Parathyroid adenoma (tissue), 2 donors: ENCODE measurements at regions not wholly inside any gene's neighbourhood (a gene's known extent, or its start where the extent isn't known, plus 50 kb on each side); places are given as distances from the start of the nearest gene placed in this dataset.

Experiments
- H2AFZ ChIP-seq: fragments of 300-600 bp; sonication (generic); one replicate; pipeline ENCODE4 v1.7.0; 2017; ENCODE audit warnings: antibody characterized with exemption, mild to moderate bottlenecking
- H3K27ac ChIP-seq: fragments of 300-600 bp; sonication (generic); one replicate; pipeline ENCODE4 v1.7.0; 2017
- H3K27me3 ChIP-seq: fragments of 300-600 bp; sonication (generic); one replicate; pipeline ENCODE4 v1.7.0; 2017; ENCODE audit warnings: low read length; ENCODE audit not compliant: control insufficient read depth, insufficient read depth
- H3K36me3 ChIP-seq: fragments of 300-600 bp; sonication (generic); one replicate; pipeline ENCODE4 v1.7.0; 2017; ENCODE audit warnings: low read length; ENCODE audit not compliant: control insufficient read depth, insufficient read depth
- H3K4me1 ChIP-seq: fragments of 300-600 bp; sonication (generic); one replicate; pipeline ENCODE4 v1.7.0; 2017; ENCODE audit warnings: control low read depth
- H3K4me2 ChIP-seq: fragments of 300-600 bp; sonication (generic); one replicate; pipeline ENCODE4 v1.7.0; 2017; ENCODE audit warnings: low read length
- H3K4me3 ChIP-seq: fragments of 300-600 bp; sonication (generic); one replicate; pipeline ENCODE4 v1.7.0; 2017; ENCODE audit warnings: low read depth, low read length
- H3K79me2 ChIP-seq: fragments of 300-600 bp; sonication (generic); one replicate; pipeline ENCODE4 v1.7.0; 2017; ENCODE audit warnings: control low read depth
- H3K9ac ChIP-seq: fragments of 300-600 bp; sonication (generic); one replicate; pipeline ENCODE4 v1.7.0; 2017; ENCODE audit warnings: mild to moderate bottlenecking
- H3K9me3 ChIP-seq: fragments of 300-600 bp; sonication (generic); one replicate; pipeline ENCODE4 v1.7.0; 2017; ENCODE audit warnings: low read length; ENCODE audit not compliant: control insufficient read depth
- CTCF ChIP-seq: fragments of 300-600 bp; sonication (generic); IDR thresholded peaks from one replicate; pipeline ENCODE4 v1.7.0; 2017; ENCODE audit warnings: antibody characterized with exemption, mild to moderate bottlenecking
- donor health status: primary hyperparathyroidism.

GRCh38 chr7:47707583-47707982 lies 125.7 kb upstream of the TNS3 start:
- TF ChIP-seq CTCF, result no peak
- Histone ChIP-seq H3K79me2 (no peaks in the 10 kb centered on the region), H2AFZ (no peak overlapping the region), H3K27ac (no peak overlapping the region), H3K4me2 (no peak overlapping the region), H3K27me3 (no peaks in the 10 kb centered on the region), H3K36me3 (no peaks in the 10 kb centered on the region), H3K4me1 (no peaks in the 10 kb centered on the region), H3K4me3 (no peak overlapping the region), H3K9me3 (no peaks in the 10 kb centered on the region), H3K9ac (no peak overlapping the region)

GRCh38 chr7:47704936-47705335 lies 123.0 kb upstream of the TNS3 start:
- Histone ChIP-seq H2AFZ (no peak overlapping the region), H3K9ac (no peak overlapping the region), H3K27me3 (no peaks in the 10 kb centered on the region), H3K79me2 (no peaks in the 10 kb centered on the region), H3K27ac (no peak overlapping the region), H3K36me3 (no peaks in the 10 kb centered on the region), H3K4me3 (no peak overlapping the region), H3K4me1 (no peaks in the 10 kb centered on the region), H3K4me2 (no peak overlapping the region), H3K9me3 (no peaks in the 10 kb centered on the region)
- TF ChIP-seq CTCF, result no peak

DNA sequence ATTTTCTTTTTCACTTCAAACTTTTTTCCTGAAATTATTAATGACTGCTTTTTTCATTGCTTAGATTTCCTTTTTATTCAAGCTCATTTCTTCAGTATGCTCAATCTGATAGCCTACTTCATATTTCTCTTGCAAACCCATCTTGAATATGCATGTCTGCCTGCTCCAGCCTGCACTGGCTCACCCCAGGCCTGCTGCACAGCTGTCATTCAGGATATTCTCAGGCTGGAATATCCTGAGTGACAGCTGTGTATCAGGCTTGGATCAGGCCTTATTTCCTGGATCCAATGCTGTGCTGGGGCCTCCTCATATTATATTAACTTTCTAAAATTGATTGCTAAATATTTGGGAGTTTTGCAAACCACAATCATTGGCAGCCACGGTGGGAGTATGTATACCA lies 120.2 kb upstream of the TNS3 start:
- H3K27me3 ChIP-seq, result no peaks in the 10 kb centered on the region
- no peaks in the 10 kb centered on the region for H3K36me3 ChIP-seq
- TF ChIP-seq CTCF, result no peak
- H3K9me3 ChIP-seq, result no peaks in the 10 kb centered on the region
- no peak overlapping the region for H2AFZ ChIP-seq
- H3K27ac ChIP-seq, result no peak overlapping the region
- no peak overlapping the region for H3K9ac ChIP-seq
- H3K4me1 ChIP-seq, result no peaks in the 10 kb centered on the region
- no peak overlapping the region for H3K4me2 ChIP-seq
- no peak overlapping the region for H3K4me3 ChIP-seq
- no peaks in the 10 kb centered on the region for H3K79me2 ChIP-seq

DNA sequence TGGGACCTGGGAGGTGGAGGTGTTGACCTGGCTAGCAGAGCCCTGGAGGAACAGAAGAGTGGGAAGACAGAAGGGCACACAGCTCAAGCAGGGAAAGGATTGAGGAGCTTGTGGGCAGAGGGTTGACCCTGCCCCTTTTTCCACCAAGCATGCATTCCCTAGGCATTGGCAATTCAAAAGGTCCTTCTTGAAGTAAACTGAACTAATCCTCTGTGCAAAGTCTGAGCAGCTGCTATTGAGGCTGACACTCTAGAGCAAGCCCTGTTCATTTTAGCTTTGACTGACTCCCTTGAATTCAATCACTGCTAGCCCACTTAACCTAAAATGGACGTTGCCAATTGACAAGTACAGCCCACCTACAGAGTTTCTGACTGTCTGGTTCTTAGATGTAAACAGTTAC lies 116.5 kb upstream of the TNS3 start:
- no peaks in the 10 kb centered on the region for H3K4me1 ChIP-seq
- no peaks in the 10 kb centered on the region for H3K9me3 ChIP-seq
- H3K4me3 ChIP-seq, result no peak overlapping the region
- no peak overlapping the region for H2AFZ ChIP-seq
- H3K9ac ChIP-seq, result no peak overlapping the region
- no peaks in the 10 kb centered on the region for H3K79me2 ChIP-seq
- H3K4me2 ChIP-seq, result no peak overlapping the region
- no peak for TF ChIP-seq CTCF
- H3K36me3 ChIP-seq, result no peaks in the 10 kb centered on the region
- H3K27me3 ChIP-seq, result no peaks in the 10 kb centered on the region
- H3K27ac ChIP-seq, result no peak overlapping the region

- H3K4me2 ChIP-seq, result no peak overlapping the region
- H3K4me3 ChIP-seq, result no peak overlapping the region
- no peaks in the 10 kb centered on the region for H3K36me3 ChIP-seq
- no peaks in the 10 kb centered on the region for H3K9me3 ChIP-seq
- H3K27me3 ChIP-seq, result no peaks in the 10 kb centered on the region
- H3K4me1 ChIP-seq, result no peaks in the 10 kb centered on the region
- no peak overlapping the region for H3K9ac ChIP-seq
- peak overlapping the region; percentile 13 for H2AFZ ChIP-seq
- H3K79me2 ChIP-seq, result no peaks in the 10 kb centered on the region
- H3K27ac ChIP-seq, result no peak overlapping the region
- no peak for TF ChIP-seq CTCF
Observed at GRCh38 chr7:47697543-47697942, 115.6 kb upstream of the TNS3 start.
